SU-DHL-6 (cell line): ENCODE measurements at regions not wholly inside any gene's neighbourhood (a gene's known extent, or its start where the extent isn't known, plus 50 kb on each side); places are given as distances from the start of the nearest gene placed in this dataset.

Experiments used
- CTCF ChIP-seq: fragments of 200-600 bp; sonication (generic); IDR thresholded peaks from one replicate; pipeline ENCODE4 v1.5.1; 2017; ENCODE audit warnings: antibody characterized with exemption, mild to moderate bottlenecking, low read length, moderate library complexity; ENCODE audit not compliant: insufficient read depth, poor library complexity, severe bottlenecking
- EZH2phosphoT487 ChIP-seq: fragments of 200-600 bp; sonication (generic), shearing (Covaris generic); conservative IDR thresholded peaks from 2 replicates; pipeline ENCODE4 v1.6.1; 2018; ENCODE audit warnings: mild to moderate bottlenecking, antibody characterized with exemption, low read length, moderate library complexity, mixed read lengths

DNA sequence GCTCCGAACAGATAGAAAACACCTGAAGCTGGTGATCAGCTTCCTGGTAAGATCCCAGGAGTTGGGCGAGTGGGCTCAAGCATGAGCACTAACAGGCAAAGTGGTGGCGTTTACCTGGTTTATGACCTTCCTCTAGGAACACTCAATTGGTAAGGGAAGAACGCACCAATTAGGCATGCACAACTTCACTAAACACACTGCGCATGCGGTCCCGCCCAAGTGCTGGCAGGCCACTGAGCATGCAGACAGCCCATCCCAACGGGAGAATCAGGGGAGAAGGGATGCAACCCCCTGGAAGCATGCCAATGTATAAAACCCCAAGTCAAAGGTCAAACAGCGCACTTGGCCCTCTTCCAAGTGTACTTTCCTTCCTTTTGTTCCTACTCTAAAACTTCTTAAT is 70.4 kb downstream of the LYZL2 start:
- TF ChIP-seq CTCF = no peak
- TF ChIP-seq EZH2phosphoT487 = no peak
